A549 (cell line): ENCODE measurements at regions not wholly inside any gene's neighbourhood (a gene's known extent, or its start where the extent isn't known, plus 50 kb on each side); places are given as distances from the start of the nearest gene placed in this dataset.

Experiments used
- ATAC-seq, 2 experiments: fragments of 200-7000 bp in 1 of 2; fragments of >200 bp in 1 of 2; cut with Nextera tagmentation in 1 of 2; cut with Tn5 transposase in 1 of 2; 3 replicates each; pipeline versions ENCODE4 v1.8.0 to v1.9.1; 2018 to 2020; ENCODE audit warnings: mild to moderate bottlenecking in 1 of 2, moderate library complexity in 1 of 2
- CTCF ChIA-PET: fragments of 300-600 bp; sonication (Branson Sonifier 250); formaldehyde crosslinking; extraction: SDS; loops from one replicate; lab custom pipeline; 2021; ENCODE audit warnings: antibody characterized with exemption, inconsistent platforms; lab: Yijun Ruan, JAX
- POLR2A ChIA-PET: fragments of 350-600 bp; formaldehyde crosslinking; extraction: SDS; loops from one replicate; lab custom pipeline; 2021; ENCODE audit warnings: antibody characterized with exemption, inconsistent platforms; lab: Yijun Ruan, JAX
- DNase-seq, 2 experiments: peaks; one replicate each; pipeline versions ENCODE4 v3.0.0 to v3.0.0-alpha.2; 2011 to 2016; ENCODE audit warnings: low read depth in 1 of 2, low spot score in 1 of 2
- FAIRE-seq: peaks from 2 replicates; lab custom pipeline; 2011; peaks lifted over from hg19 to GRCh38; lab: Jason Lieb, UNC
- H3K27ac ChIP-seq, 2 experiments: fragments of >200 bp; sonication (Bioruptor Twin); formaldehyde crosslinking; 3 replicates each; pipeline ENCODE4 v1.5.1; 2016 to 2017
- H3K4me1 ChIP-seq: fragments of >200 bp; sonication (Bioruptor Twin); formaldehyde crosslinking; 3 replicates; pipeline ENCODE4 v1.6.1; 2016
- H3K4me2 ChIP-seq: fragments of >200 bp; sonication (Bioruptor Twin); formaldehyde crosslinking; 3 replicates; pipeline ENCODE4 v1.6.1; 2016
- H3K4me3 ChIP-seq: fragments of >200 bp; sonication (Bioruptor Twin); formaldehyde crosslinking; 3 replicates; pipeline ENCODE4 v1.5.1; 2016
- H3K9me3 ChIP-seq: fragments of >200 bp; sonication (Bioruptor Twin); formaldehyde crosslinking; 3 replicates; pipeline ENCODE4 v1.6.1; 2016
- ATOH8 ChIP-seq: fragments of 250-450 bp; sonication (Bioruptor Pico); IDR thresholded peaks from 2 replicates; pipeline ENCODE4 v1.5.0; 2020; ENCODE audit warnings: low read depth, mild to moderate bottlenecking, moderate library complexity
- BCL3 ChIP-seq: fragments of >200 bp; sonication (Bioruptor Twin); formaldehyde crosslinking; IDR thresholded peaks from 3 replicates; pipeline ENCODE4 v1.6.1; 2016
- CEBPB ChIP-seq, 2 experiments: fragments of >200 bp in 1 of 2; sonication (Bioruptor Twin) in 1 of 2; formaldehyde crosslinking in 1 of 2; IDR thresholded peaks; 2 replicates each; pipeline ENCODE4 v1.6.1; 2012 to 2016
- CHD4 ChIP-seq: fragments of 200-600 bp; sonication (generic); IDR thresholded peaks from 2 replicates; pipeline ENCODE4 v1.6.1; 2016; ENCODE audit warnings: antibody characterized with exemption, mild to moderate bottlenecking, borderline replicate concordance
- CTCF ChIP-seq: fragments of >200 bp; sonication (Bioruptor Twin); formaldehyde crosslinking; IDR thresholded peaks from 3 replicates; pipeline ENCODE4 v1.5.1; 2016
- EHF ChIP-seq: fragments of 250-450 bp; sonication (Bioruptor Pico); IDR thresholded peaks from 2 replicates; pipeline ENCODE4 v1.5.0; 2020; ENCODE audit warnings: mild to moderate bottlenecking
- EHMT2 ChIP-seq: fragments of 200-600 bp; sonication (generic); IDR thresholded peaks from 2 replicates; pipeline ENCODE4 v1.6.1; 2016; ENCODE audit warnings: antibody characterized with exemption, low read depth, mild to moderate bottlenecking, moderate library complexity
- ESRRA ChIP-seq: fragments of 150-350 bp; IDR thresholded peaks from 2 replicates; pipeline ENCODE4 v1.6.1; 2014; ENCODE audit warnings: mild to moderate bottlenecking, low read length, borderline replicate concordance
- GATA3 ChIP-seq: IDR thresholded peaks from 2 replicates; pipeline ENCODE4 v1.6.1; 2012; ENCODE audit warnings: borderline replicate concordance
- HDAC2 ChIP-seq: fragments of 200-600 bp; sonication (generic); IDR thresholded peaks from 2 replicates; pipeline ENCODE4 v1.6.1; 2016
- HMGXB4 ChIP-seq: fragments of 250-450 bp; sonication (Bioruptor Pico); IDR thresholded peaks from 2 replicates; pipeline ENCODE4 v1.5.0; 2021; ENCODE audit warnings: mild to moderate bottlenecking, moderate library complexity, borderline replicate concordance
- MAX ChIP-seq: IDR thresholded peaks from 2 replicates; pipeline ENCODE4 v1.6.1; 2012
- NR3C1 ChIP-seq: fragments of >200 bp; sonication (Bioruptor Twin); formaldehyde crosslinking; IDR thresholded peaks from 3 replicates; pipeline ENCODE4 v1.6.1; 2017
- PBX3 ChIP-seq: IDR thresholded peaks from 2 replicates; pipeline ENCODE4 v1.6.1; 2012
- POLR2AphosphoS2 ChIP-seq: conservative IDR thresholded peaks from 2 replicates; pipeline ENCODE4 v1.6.1; 2012; ENCODE audit warnings: low read length, improper control_type of control experiment, inconsistent platforms
- RAD21 ChIP-seq, 2 experiments: fragments of >200 bp in 1 of 2; sonication (Bioruptor Twin) in 1 of 2; formaldehyde crosslinking in 1 of 2; IDR thresholded peaks in 1 of 2; conservative IDR thresholded peaks in 1 of 2; 2 replicates in 1 of 2; 3 replicates in 1 of 2; pipeline ENCODE4 v1.6.1; 2012 to 2018; ENCODE audit warnings: inconsistent platforms in 1 of 2
- RARB ChIP-seq: fragments of 250-450 bp; sonication (Bioruptor Pico); IDR thresholded peaks from 2 replicates; pipeline ENCODE4 v1.8.0; 2021; ENCODE audit warnings: mild to moderate bottlenecking, moderate library complexity
- RFX5 ChIP-seq: fragments of 450-650 bp; IDR thresholded peaks from 2 replicates; pipeline ENCODE4 v1.7.1; 2014; ENCODE audit warnings: antibody characterized with exemption, mild to moderate bottlenecking, moderate library complexity
- USF2 ChIP-seq: fragments of 450-650 bp; IDR thresholded peaks from 2 replicates; pipeline ENCODE4 v1.6.1; 2014; ENCODE audit warnings: antibody characterized with exemption
- ZC3H11A ChIP-seq: fragments of 450-650 bp; IDR thresholded peaks from 2 replicates; pipeline ENCODE4 v1.6.1; 2014; ENCODE audit warnings: antibody characterized with exemption, mild to moderate bottlenecking
- WGBS: methylation state at CpG from one replicate; pipeline ENCODE4 v1.1.6; 2017; ENCODE audit errors: missing lambda C conversion rate; 5-methylcytosine and 5-hydroxymethylcytosine counted together

- FAIRE-seq (no peak), DNase-seq (peak in 1 of 2 experiments; percentile 4), ATAC-seq (0 out of 6 replicates have a peak, but pooled peaks of 1 of the 2 experiments have one; percentile 20)
- H3K9me3 ChIP-seq = no peaks in the 10 kb centered on the region
- ChIA-PET CTCF (no interaction called here), POLR2A (no interaction called here)
- no peak overlapping the region for H3K4me2 ChIP-seq
- WGBS = 15% methylated on average over 2 of the region's 2 CpGs
- no peak for TF ChIP-seq RARB (CRISPR knock-in tag)
- no peak for TF ChIP-seq EHF (CRISPR knock-in tag)
- no peaks in the 10 kb centered on the region for H3K4me1 ChIP-seq
- H3K27ac ChIP-seq = no peak overlapping the region
- H3K4me3 ChIP-seq = no peak overlapping the region
Measured at GRCh38 chr9:80061940-80062339, 490.2 kb downstream of the TLE4 start.

GRCh38 chr9:80061096-80061495, 489.3 kb downstream of the TLE4 start:
- no peaks in the 10 kb centered on the region for H3K4me1 ChIP-seq
- FAIRE-seq = no peak
- CTCF ChIA-PET = no interaction called here
- TF ChIP-seq RFX5 (no peak), GATA3 (no peak), PBX3 (no peak), ZC3H11A (no peak), HMGXB4 (CRISPR knock-in tag) (no peak), RAD21 (conservative IDR thresholded peaks at IDR 0.05 in 1 of 2, IDR thresholded peaks at IDR 0.05 in 1 of 2) (no peak), ESRRA (no peak), EHF (CRISPR knock-in tag) (no peak), CHD4 (no peak), HDAC2 (no peak), NR3C1 (no peak), EHMT2 (no peak), USF2 (no peak), BCL3 (no peak), ATOH8 (CRISPR knock-in tag) (no peak), CTCF (no peak), MAX (no peak), POLR2AphosphoS2 (no peak), CEBPB (IDR thresholded peaks at IDR 0.05) (no peak)
- TF ChIP-seq, all 56 proteins: peak for 0
- Histone ChIP-seq H3K9me3 (no peaks in the 10 kb centered on the region), H3K4me2 (no peak overlapping the region), H3K4me3 (no peak overlapping the region), H3K27ac (no peak overlapping the region)
- DNase-seq = no peak
- no peak for ATAC-seq
- POLR2A ChIA-PET = no interaction called here
